OCI-LY3 (cell line): ENCODE measurements at regions not wholly inside any gene's neighbourhood (a gene's known extent, or its start where the extent isn't known, plus 50 kb on each side); places are given as distances from the start of the nearest gene placed in this dataset.

ENCODE experiments used
- CTCF ChIP-seq: fragments of 200-600, 300-600 bp; sonication (generic); IDR thresholded peaks from 2 replicates; pipeline ENCODE4 v1.5.1; 2014; ENCODE audit warnings: antibody characterized with exemption, low read length, low read depth
- EZH2phosphoT487 ChIP-seq: fragments of 200-600 bp; shearing (Covaris generic); IDR thresholded peaks from 2 replicates; pipeline ENCODE4 v1.6.1; 2018; ENCODE audit warnings: antibody characterized with exemption, mixed run types, low read depth

DNA sequence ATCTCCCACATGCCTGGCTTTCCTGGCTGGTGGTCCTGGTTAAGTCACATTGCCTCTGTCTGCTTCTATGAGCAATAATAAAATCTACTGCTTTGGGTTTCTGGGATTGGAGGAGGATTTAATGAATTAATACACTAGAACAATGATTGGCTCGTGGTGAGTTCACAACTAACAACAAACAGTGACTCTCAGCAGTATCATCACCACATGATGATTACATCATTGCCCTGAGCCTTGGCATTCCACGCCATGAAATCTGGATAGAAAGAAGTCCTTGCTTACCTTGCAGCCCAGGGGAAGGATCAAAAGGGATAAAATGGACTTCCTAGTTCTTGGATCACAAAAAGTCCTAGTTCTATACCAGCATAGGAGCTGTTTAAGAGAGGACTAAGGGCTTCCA, 1069.0 kb downstream of the VRK1 start:
- TF ChIP-seq CTCF (no peak), EZH2phosphoT487 (no peak)
